Peyer's patch (tissue), 4 donors: ENCODE measurements at regions not wholly inside any gene's neighbourhood (a gene's known extent, or its start where the extent isn't known, plus 50 kb on each side); places are given as distances from the start of the nearest gene placed in this dataset.

Source experiments
- CTCF ChIP-seq, 6 experiments: fragments of 450-650 bp in 4 of 6; fragments of 200-600 bp in 2 of 6; sonication (generic) in 1 of 6; IDR thresholded peaks; one replicate each; pipeline ENCODE4 v1.5.1; 2017 to 2019; ENCODE audit warnings: antibody characterized with exemption in 6 of 6, mild to moderate bottlenecking in 3 of 6, moderate library complexity in 1 of 6
- POLR2A ChIP-seq, 2 donors: fragments of 450-650 bp; IDR thresholded peaks; one replicate each; pipeline ENCODE4 v1.5.1; 2017; ENCODE audit warnings: antibody characterized with exemption in 2 of 2, mild to moderate bottlenecking in 2 of 2, moderate library complexity in 2 of 2

- no peak for TF ChIP-seq CTCF (IDR thresholded peaks at IDR 0.05)
- no peak for TF ChIP-seq POLR2A (IDR thresholded peaks at IDR 0.05)
Measured at GRCh38 chr2:195388028-195388427, 269.0 kb upstream of the SLC39A10 start.
